ENCODE measurements at regions not wholly inside any gene's neighbourhood (a gene's known extent, or its start where the extent isn't known, plus 50 kb on each side); places are given as distances from the start of the nearest gene placed in this dataset.
"Not testable (repeated sequence)": the region's sequence is repeated elsewhere in the genome, so short reads cannot be mapped to it uniquely, and the experiment has no call there.

- no peak for DNase-seq
These were observed 194.2 kb downstream of the INHBB start for GRCh38 chr2:120539937-120540718.

- DNase-seq, result no peak
These were observed 194.7 kb upstream of the GLI2 start for GRCh38 chr2:120540719-120541552.

- no peak for DNase-seq
These were observed 194.1 kb upstream of the GLI2 start for GRCh38 chr2:120541553-120541932.

- DNase-seq, result no peak
These were observed 193.5 kb upstream of the GLI2 start for GRCh38 chr2:120541972-120542670.

GRCh38 chr2:120542911-120543527, 192.6 kb upstream of the GLI2 start:
- no peak for DNase-seq

GRCh38 chr2:120543899-120544298, 191.8 kb upstream of the GLI2 start:
- DNase-seq, result no peak

GRCh38 chr2:120544522-120544921, 191.1 kb upstream of the GLI2 start:
- no peak for DNase-seq

GRCh38 chr2:120545007-120545406, 190.7 kb upstream of the GLI2 start:
- DNase-seq, result not testable (repeated sequence)

- no peak for DNase-seq
These were observed 190.1 kb upstream of the GLI2 start for GRCh38 chr2:120545521-120546047.

GRCh38 chr2:120546048-120546864, 189.4 kb upstream of the GLI2 start:
- no peak for DNase-seq

- no peak for DNase-seq
These were observed 188.7 kb upstream of the GLI2 start for GRCh38 chr2:120546865-120547390.

GRCh38 chr2:120547662-120548061, 188.0 kb upstream of the GLI2 start:
- no peak for DNase-seq

GRCh38 chr2:120548627-120549608, 186.8 kb upstream of the GLI2 start:
- DNase-seq, result no peak

GRCh38 chr2:120549841-120550240, 185.8 kb upstream of the GLI2 start:
- DNase-seq, result no peak

GRCh38 chr2:120550282-120550681, 185.4 kb upstream of the GLI2 start:
- DNase-seq, result no peak

- no peak for DNase-seq
These were observed 184.7 kb upstream of the GLI2 start for GRCh38 chr2:120550893-120551446.

- DNase-seq, result no peak
These were observed 184.1 kb upstream of the GLI2 start for GRCh38 chr2:120551522-120551921.

GRCh38 chr2:120552079-120552478, 183.6 kb upstream of the GLI2 start:
- no peak for DNase-seq

- no peak for DNase-seq
These were observed 182.7 kb upstream of the GLI2 start for GRCh38 chr2:120552800-120553481.
